K562 (cell line): ENCODE measurements at regions not wholly inside any gene's neighbourhood (a gene's known extent, or its start where the extent isn't known, plus 50 kb on each side); places are given as distances from the start of the nearest gene placed in this dataset.

Experiments used
- CTCF ChIP-seq, 3 experiments: IDR thresholded peaks in 2 of 3; conservative IDR thresholded peaks in 1 of 3; 2 replicates each; pipeline ENCODE4 v1.5.1; 2011 to 2012; ENCODE audit warnings: low read length in 3 of 3, mild to moderate bottlenecking in 3 of 3, control low read depth in 2 of 3, improper control_type of control experiment in 1 of 3, inconsistent platforms in 1 of 3, low read depth in 1 of 3, mixed read lengths in 1 of 3, moderate library complexity in 1 of 3; ENCODE audit not compliant: insufficient read depth in 2 of 3
- RCOR1 ChIP-seq, 2 experiments: IDR thresholded peaks; 2 replicates each; pipeline ENCODE4 v1.6.1; 2012; ENCODE audit warnings: low read depth in 2 of 2, low read length in 2 of 2, borderline replicate concordance in 1 of 2, improper control_type of control experiment in 1 of 2
- RFX5 ChIP-seq: IDR thresholded peaks from 2 replicates; pipeline ENCODE4 v1.6.1; 2011; ENCODE audit warnings: low read depth, mild to moderate bottlenecking, improper control_type of control experiment, low read length
- U2AF1 ChIP-seq: fragments of 200-400 bp; formaldehyde crosslinking; optimal IDR thresholded peaks from 2 replicates; pipeline ENCODE3; 2017; ENCODE audit warnings: mild to moderate bottlenecking, low read depth, low read length, moderate library complexity

- TF ChIP-seq U2AF1 (no peak), CTCF (IDR thresholded peaks at IDR 0.05 in 2 of 3, conservative IDR thresholded peaks at IDR 0.05 in 1 of 3; ENCODE audit: insufficient read depth in 2 of 3, low read depth in 1 of 3, low read length in 3 of 3) (no peak), RFX5 (no peak), RCOR1 (IDR thresholded peaks at IDR 0.05; ENCODE audit: borderline replicate concordance in 1 of 2, low read depth in 2 of 2, low read length in 2 of 2) (no peak)
Measured at GRCh38 chr7:119969054-119969453, 303.9 kb upstream of the KCND2 start.
